Fibroblast of the aortic adventitia (primary cell): ENCODE measurements at regions not wholly inside any gene's neighbourhood (a gene's known extent, or its start where the extent isn't known, plus 50 kb on each side); places are given as distances from the start of the nearest gene placed in this dataset.

Experiments used
- DNase-seq: peaks from one replicate; pipeline ENCODE4 v3.0.0-alpha.2; 2010; ENCODE audit warnings: low read depth
- H3K4me3 ChIP-seq: 2 replicates; pipeline ENCODE4 v1.5.1; 2011; ENCODE audit warnings: low read depth, mild to moderate bottlenecking, control low read depth, low read length, moderate library complexity
- TF ChIP-seq, protein P1 (sequence below): IDR thresholded peaks from 2 replicates; pipeline ENCODE4 v1.5.1; 2011; ENCODE audit warnings: mild to moderate bottlenecking, low read length, control low read depth, inconsistent platforms; ENCODE audit not compliant: insufficient read depth

GRCh38 chr6:77332915-77333623 is 130.2 kb downstream of the HTR1B start:
- TF ChIP-seq, protein P1, sequence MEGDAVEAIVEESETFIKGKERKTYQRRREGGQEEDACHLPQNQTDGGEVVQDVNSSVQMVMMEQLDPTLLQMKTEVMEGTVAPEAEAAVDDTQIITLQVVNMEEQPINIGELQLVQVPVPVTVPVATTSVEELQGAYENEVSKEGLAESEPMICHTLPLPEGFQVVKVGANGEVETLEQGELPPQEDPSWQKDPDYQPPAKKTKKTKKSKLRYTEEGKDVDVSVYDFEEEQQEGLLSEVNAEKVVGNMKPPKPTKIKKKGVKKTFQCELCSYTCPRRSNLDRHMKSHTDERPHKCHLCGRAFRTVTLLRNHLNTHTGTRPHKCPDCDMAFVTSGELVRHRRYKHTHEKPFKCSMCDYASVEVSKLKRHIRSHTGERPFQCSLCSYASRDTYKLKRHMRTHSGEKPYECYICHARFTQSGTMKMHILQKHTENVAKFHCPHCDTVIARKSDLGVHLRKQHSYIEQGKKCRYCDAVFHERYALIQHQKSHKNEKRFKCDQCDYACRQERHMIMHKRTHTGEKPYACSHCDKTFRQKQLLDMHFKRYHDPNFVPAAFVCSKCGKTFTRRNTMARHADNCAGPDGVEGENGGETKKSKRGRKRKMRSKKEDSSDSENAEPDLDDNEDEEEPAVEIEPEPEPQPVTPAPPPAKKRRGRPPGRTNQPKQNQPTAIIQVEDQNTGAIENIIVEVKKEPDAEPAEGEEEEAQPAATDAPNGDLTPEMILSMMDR: no peak
- no peak for DNase-seq
- H3K4me3 ChIP-seq: no peak overlapping the region

- H3K4me3 ChIP-seq: no peak overlapping the region
- no peak for DNase-seq
- TF ChIP-seq, protein P1: no peak
Observed at GRCh38 chr6:77326711-77327110, 136.6 kb downstream of the HTR1B start.

GRCh38 chr6:77326029-77326428 is 137.3 kb downstream of the HTR1B start:
- DNase-seq: peak; percentile 9
- H3K4me3 ChIP-seq: no peak overlapping the region
- TF ChIP-seq, protein P1: no peak

- peak; percentile 82 for DNase-seq
- TF ChIP-seq, protein P1: no peak
Observed at GRCh38 chr6:77324866-77325265, 138.4 kb downstream of the HTR1B start.

GRCh38 chr6:77322604-77323003 is 140.7 kb downstream of the HTR1B start:
- TF ChIP-seq, protein P1: no peak
- H3K4me3 ChIP-seq: no peak overlapping the region
- no peak for DNase-seq

More at GRCh38 chr6:77324866-77325265, 138.4 kb downstream of the HTR1B start:
- H3K4me3 ChIP-seq: no peak overlapping the region

GRCh38 chr6:77318256-77318655 is 145.0 kb downstream of the HTR1B start:
- TF ChIP-seq, protein P1: no peak
- DNase-seq: no peak
- no peak overlapping the region for H3K4me3 ChIP-seq

GRCh38 chr6:77313595-77313994 is 149.7 kb downstream of the HTR1B start:
- no peak overlapping the region for H3K4me3 ChIP-seq
- DNase-seq: no peak
- TF ChIP-seq, protein P1: no peak
